ENCODE measurements at regions not wholly inside any gene's neighbourhood (a gene's known extent, or its start where the extent isn't known, plus 50 kb on each side); places are given as distances from the start of the nearest gene placed in this dataset.

DNA sequence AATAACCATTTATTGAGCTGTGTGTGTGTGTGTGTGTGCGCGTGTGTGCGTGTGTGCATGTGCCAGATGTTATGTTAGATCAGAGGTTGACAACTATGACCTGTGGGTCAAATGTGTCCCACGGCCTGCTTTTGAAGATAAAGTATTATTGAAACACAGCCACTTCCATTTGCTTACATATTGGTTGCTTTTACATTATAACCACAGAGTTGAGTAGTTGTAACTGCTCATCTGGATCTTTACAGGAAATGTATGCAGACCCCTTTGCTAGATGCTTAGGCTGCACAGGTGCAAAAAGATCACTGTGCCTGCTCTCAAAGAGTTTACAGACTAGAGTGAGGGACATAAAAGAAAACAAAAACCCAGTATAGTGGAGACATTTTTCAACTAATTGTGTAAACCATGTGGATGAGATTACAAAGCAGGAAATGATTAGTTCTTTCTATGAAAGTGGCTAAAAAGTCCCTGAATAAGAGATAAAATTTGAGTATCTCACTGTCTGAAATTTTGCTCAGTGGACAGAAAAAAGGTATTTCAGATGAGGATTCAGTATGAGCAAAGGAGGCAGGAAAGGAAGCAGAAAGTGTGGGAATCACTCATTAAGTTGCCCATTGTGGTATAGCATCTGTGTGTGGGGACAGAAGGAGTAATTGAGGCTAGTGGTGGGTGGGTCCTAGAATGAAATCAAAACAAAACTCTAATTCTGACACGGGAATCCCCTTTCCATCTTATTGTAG lies 188.4 kb downstream of the PAH start:
- Histone ChIP-seq H3K4me3 (ENCODE audit: low read length in 2 of 2) (no peak overlapping the region), H3K4me1 (ENCODE audit: control insufficient read depth, insufficient read depth, low read length) (no peaks in the 10 kb centered on the region), H3K9ac (ENCODE audit: low read length in 2 of 2) (no peak overlapping the region), H3K36me3 (ENCODE audit: control insufficient read depth in 2 of 2, insufficient read depth in 2 of 2, low read length in 2 of 2) (no peaks in the 10 kb centered on the region), H3K27ac (ENCODE audit: low read length) (no peak overlapping the region), H3K27me3 (ENCODE audit: control insufficient read depth in 1 of 2, insufficient read depth in 2 of 2, low read length in 2 of 2) (no peaks in the 10 kb centered on the region), H3K9me3 (ENCODE audit: control insufficient read depth in 2 of 2, low read length in 2 of 2) (no peaks in the 10 kb centered on the region)

GRCh38 chr12:102726686-102727085 lies 190.4 kb downstream of the PAH start:
- H3K4me1 ChIP-seq (ENCODE audit: control insufficient read depth, insufficient read depth, low read length): no peaks in the 10 kb centered on the region
- no peak overlapping the region for H3K4me3 ChIP-seq (ENCODE audit: low read length in 2 of 2)
- no peak overlapping the region for H3K27ac ChIP-seq (ENCODE audit: low read length)
- no peaks in the 10 kb centered on the region for H3K36me3 ChIP-seq (ENCODE audit: control insufficient read depth in 2 of 2, insufficient read depth in 2 of 2, low read length in 2 of 2)
- H3K9me3 ChIP-seq (ENCODE audit: control insufficient read depth in 2 of 2, low read length in 2 of 2): no peaks in the 10 kb centered on the region
- no peaks in the 10 kb centered on the region for H3K27me3 ChIP-seq (ENCODE audit: control insufficient read depth in 1 of 2, insufficient read depth in 2 of 2, low read length in 2 of 2)
- H3K9ac ChIP-seq (ENCODE audit: low read length in 2 of 2): no peak overlapping the region

DNA sequence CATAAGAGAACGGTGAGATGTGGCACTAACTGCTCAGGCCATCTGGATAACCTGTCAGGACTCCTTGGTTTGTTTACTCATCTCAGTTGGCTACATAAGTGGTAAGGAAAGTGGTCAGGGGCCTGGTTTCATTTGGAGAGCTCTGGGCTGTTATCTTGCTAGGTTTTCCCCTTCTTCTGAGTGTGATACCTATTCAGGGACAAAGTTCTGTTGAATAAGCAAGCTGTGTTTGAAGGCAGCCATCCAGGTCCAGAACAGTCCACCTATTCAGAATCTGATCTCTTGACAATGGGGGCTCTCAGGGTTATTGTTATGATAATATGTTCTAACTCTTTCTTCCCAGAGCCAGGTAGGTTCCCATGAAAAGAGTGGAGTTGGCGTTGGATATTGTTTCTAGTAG lies 194.9 kb downstream of the PAH start:
- Histone ChIP-seq H3K27ac (ENCODE audit: low read length) (no peak overlapping the region), H3K9ac (ENCODE audit: low read length in 2 of 2) (no peak overlapping the region), H3K4me3 (ENCODE audit: low read length in 2 of 2) (no peak overlapping the region), H3K36me3 (ENCODE audit: control insufficient read depth in 2 of 2, insufficient read depth in 2 of 2, low read length in 2 of 2) (no peaks in the 10 kb centered on the region), H3K4me1 (ENCODE audit: control insufficient read depth, insufficient read depth, low read length) (no peaks in the 10 kb centered on the region), H3K9me3 (ENCODE audit: control insufficient read depth in 2 of 2, low read length in 2 of 2) (no peaks in the 10 kb centered on the region), H3K27me3 (ENCODE audit: control insufficient read depth in 1 of 2, insufficient read depth in 2 of 2, low read length in 2 of 2) (no peaks in the 10 kb centered on the region)

- Histone ChIP-seq H3K36me3 (ENCODE audit: control insufficient read depth in 2 of 2, insufficient read depth in 2 of 2, low read length in 2 of 2) (no peaks in the 10 kb centered on the region), H3K9me3 (ENCODE audit: control insufficient read depth in 2 of 2, low read length in 2 of 2) (no peaks in the 10 kb centered on the region), H3K27me3 (ENCODE audit: control insufficient read depth in 1 of 2, insufficient read depth in 2 of 2, low read length in 2 of 2) (no peaks in the 10 kb centered on the region), H3K9ac (ENCODE audit: low read length in 2 of 2) (no peak overlapping the region), H3K27ac (ENCODE audit: low read length) (no peak overlapping the region), H3K4me3 (ENCODE audit: low read length in 2 of 2) (no peak overlapping the region), H3K4me1 (ENCODE audit: control insufficient read depth, insufficient read depth, low read length) (no peaks in the 10 kb centered on the region)
These were observed 208.9 kb downstream of the PAH start for GRCh38 chr12:102708108-102708507.

GRCh38 chr12:102702447-102703114 lies 214.5 kb downstream of the PAH start:
- no peaks in the 10 kb centered on the region for H3K27me3 ChIP-seq (ENCODE audit: control insufficient read depth in 1 of 2, insufficient read depth in 2 of 2, low read length in 2 of 2)
- no peaks in the 10 kb centered on the region for H3K4me1 ChIP-seq (ENCODE audit: control insufficient read depth, insufficient read depth, low read length)
- no peak overlapping the region for H3K9ac ChIP-seq (ENCODE audit: low read length in 2 of 2)
- no peak overlapping the region for H3K4me3 ChIP-seq (ENCODE audit: low read length in 2 of 2)
- no peak overlapping the region for H3K27ac ChIP-seq (ENCODE audit: low read length)
- H3K36me3 ChIP-seq (ENCODE audit: control insufficient read depth in 2 of 2, insufficient read depth in 2 of 2, low read length in 2 of 2): no peaks in the 10 kb centered on the region
- no peaks in the 10 kb centered on the region for H3K9me3 ChIP-seq (ENCODE audit: control insufficient read depth in 2 of 2, low read length in 2 of 2)

- no peak overlapping the region for H3K9ac ChIP-seq (ENCODE audit: low read length in 2 of 2)
- H3K27me3 ChIP-seq (ENCODE audit: control insufficient read depth in 1 of 2, insufficient read depth in 2 of 2, low read length in 2 of 2): no peaks in the 10 kb centered on the region
- no peak overlapping the region for H3K27ac ChIP-seq (ENCODE audit: low read length)
- no peaks in the 10 kb centered on the region for H3K36me3 ChIP-seq (ENCODE audit: control insufficient read depth in 2 of 2, insufficient read depth in 2 of 2, low read length in 2 of 2)
- no peak overlapping the region for H3K4me3 ChIP-seq (ENCODE audit: low read length in 2 of 2)
- H3K9me3 ChIP-seq (ENCODE audit: control insufficient read depth in 2 of 2, low read length in 2 of 2): no peaks in the 10 kb centered on the region
- no peaks in the 10 kb centered on the region for H3K4me1 ChIP-seq (ENCODE audit: control insufficient read depth, insufficient read depth, low read length)
These were observed 215.7 kb upstream of the IGF1 start for GRCh38 chr12:102696045-102696444.

DNA sequence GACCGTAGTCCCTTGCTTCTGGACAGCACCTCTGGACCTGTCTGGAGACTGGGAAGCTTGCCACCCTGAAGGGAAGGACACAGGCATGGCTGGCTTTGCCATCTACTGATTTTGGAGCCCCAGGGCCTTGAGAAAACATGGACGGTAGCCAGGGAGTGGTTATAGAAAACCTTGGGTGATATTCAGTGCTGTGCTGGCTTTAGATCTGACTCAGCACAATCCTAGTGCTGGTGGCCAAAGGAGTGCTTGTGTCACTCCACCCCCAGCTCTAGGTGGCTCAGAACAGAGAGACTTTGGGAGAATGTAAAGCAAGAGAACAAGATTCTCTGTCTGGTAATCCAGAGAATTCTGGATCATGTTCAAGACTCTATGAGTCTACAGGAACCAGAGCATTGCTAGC lies 214.5 kb upstream of the IGF1 start:
- Histone ChIP-seq H3K4me1 (ENCODE audit: control insufficient read depth, insufficient read depth, low read length) (no peaks in the 10 kb centered on the region), H3K9me3 (ENCODE audit: control insufficient read depth in 2 of 2, low read length in 2 of 2) (no peaks in the 10 kb centered on the region), H3K36me3 (ENCODE audit: control insufficient read depth in 2 of 2, insufficient read depth in 2 of 2, low read length in 2 of 2) (no peaks in the 10 kb centered on the region), H3K9ac (ENCODE audit: low read length in 2 of 2) (no peak overlapping the region), H3K27ac (ENCODE audit: low read length) (no peak overlapping the region), H3K27me3 (ENCODE audit: control insufficient read depth in 1 of 2, insufficient read depth in 2 of 2, low read length in 2 of 2) (no peaks in the 10 kb centered on the region), H3K4me3 (ENCODE audit: low read length in 2 of 2) (no peak overlapping the region)

DNA sequence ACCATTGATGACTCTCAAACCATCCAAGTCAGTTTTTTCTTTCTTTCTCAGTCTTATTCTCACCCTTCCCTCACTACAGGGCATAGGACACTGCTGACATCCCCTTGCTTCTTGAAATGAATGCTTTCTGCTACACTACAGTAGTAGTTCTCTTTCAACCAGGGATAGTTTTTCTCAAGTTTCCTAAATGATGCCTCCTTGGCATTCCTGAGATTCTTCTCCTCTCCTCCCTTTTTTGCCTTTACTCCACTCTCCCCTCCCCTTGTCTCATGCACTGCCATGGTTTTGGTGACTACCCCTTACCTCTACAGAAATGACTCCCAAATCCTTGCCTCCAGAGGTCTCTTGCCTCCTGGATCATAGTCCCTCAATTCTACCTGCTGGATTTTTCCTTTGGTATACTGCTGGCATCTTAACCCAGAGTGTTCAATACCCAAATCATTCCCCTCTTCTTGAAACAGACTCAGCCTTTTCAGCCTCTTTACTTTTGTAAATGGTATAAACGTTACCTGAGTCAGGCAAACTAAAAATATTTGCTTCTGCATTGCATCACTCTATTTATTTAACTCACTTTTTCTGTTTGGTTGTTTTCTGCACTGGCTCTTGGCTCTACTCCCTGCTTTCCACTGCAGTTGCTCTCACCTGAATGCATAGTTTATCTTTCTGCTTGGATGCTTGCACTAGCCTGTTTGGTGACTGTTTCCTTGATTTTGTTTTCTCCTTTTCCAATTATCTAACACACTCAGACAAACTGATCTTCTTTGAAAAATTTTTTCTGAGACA lies 211.6 kb upstream of the IGF1 start:
- Histone ChIP-seq H3K4me3 (ENCODE audit: low read length in 2 of 2) (no peak overlapping the region), H3K9ac (ENCODE audit: low read length in 2 of 2) (no peak overlapping the region), H3K27ac (ENCODE audit: low read length) (no peak overlapping the region), H3K9me3 (ENCODE audit: control insufficient read depth in 2 of 2, low read length in 2 of 2) (no peaks in the 10 kb centered on the region), H3K27me3 (ENCODE audit: control insufficient read depth in 1 of 2, insufficient read depth in 2 of 2, low read length in 2 of 2) (no peaks in the 10 kb centered on the region), H3K4me1 (ENCODE audit: control insufficient read depth, insufficient read depth, low read length) (no peaks in the 10 kb centered on the region), H3K36me3 (ENCODE audit: control insufficient read depth in 2 of 2, insufficient read depth in 2 of 2, low read length in 2 of 2) (no peaks in the 10 kb centered on the region)

GRCh38 chr12:102690253-102690652 lies 209.9 kb upstream of the IGF1 start:
- no peaks in the 10 kb centered on the region for H3K4me1 ChIP-seq (ENCODE audit: control insufficient read depth, insufficient read depth, low read length)
- no peaks in the 10 kb centered on the region for H3K27me3 ChIP-seq (ENCODE audit: control insufficient read depth in 1 of 2, insufficient read depth in 2 of 2, low read length in 2 of 2)
- H3K27ac ChIP-seq (ENCODE audit: low read length): no peak overlapping the region
- H3K9me3 ChIP-seq (ENCODE audit: control insufficient read depth in 2 of 2, low read length in 2 of 2): no peaks in the 10 kb centered on the region
- H3K36me3 ChIP-seq (ENCODE audit: control insufficient read depth in 2 of 2, insufficient read depth in 2 of 2, low read length in 2 of 2): no peaks in the 10 kb centered on the region
- no peak overlapping the region for H3K9ac ChIP-seq (ENCODE audit: low read length in 2 of 2)
- no peak overlapping the region for H3K4me3 ChIP-seq (ENCODE audit: low read length in 2 of 2)

GRCh38 chr12:102689701-102690100 lies 209.3 kb upstream of the IGF1 start:
- H3K27ac ChIP-seq (ENCODE audit: low read length): no peak overlapping the region
- H3K36me3 ChIP-seq (ENCODE audit: control insufficient read depth in 2 of 2, insufficient read depth in 2 of 2, low read length in 2 of 2): no peaks in the 10 kb centered on the region

GRCh38 chr12:102687523-102687922 lies 207.2 kb upstream of the IGF1 start:
- Histone ChIP-seq H3K4me3 (ENCODE audit: low read length in 2 of 2) (no peak overlapping the region), H3K27me3 (ENCODE audit: control insufficient read depth in 1 of 2, insufficient read depth in 2 of 2, low read length in 2 of 2) (no peaks in the 10 kb centered on the region), H3K9ac (ENCODE audit: low read length in 2 of 2) (no peak overlapping the region), H3K9me3 (ENCODE audit: control insufficient read depth in 2 of 2, low read length in 2 of 2) (no peaks in the 10 kb centered on the region), H3K27ac (ENCODE audit: low read length) (no peak overlapping the region), H3K4me1 (ENCODE audit: control insufficient read depth, insufficient read depth, low read length) (no peaks in the 10 kb centered on the region), H3K36me3 (ENCODE audit: control insufficient read depth in 2 of 2, insufficient read depth in 2 of 2, low read length in 2 of 2) (no peaks in the 10 kb centered on the region)

More at GRCh38 chr12:102689701-102690100, 209.3 kb upstream of the IGF1 start:
- Histone ChIP-seq H3K4me3 (ENCODE audit: low read length in 2 of 2) (no peak overlapping the region), H3K27me3 (ENCODE audit: control insufficient read depth in 1 of 2, insufficient read depth in 2 of 2, low read length in 2 of 2) (no peaks in the 10 kb centered on the region), H3K4me1 (ENCODE audit: control insufficient read depth, insufficient read depth, low read length) (no peaks in the 10 kb centered on the region), H3K9ac (ENCODE audit: low read length in 2 of 2) (no peak overlapping the region), H3K9me3 (ENCODE audit: control insufficient read depth in 2 of 2, low read length in 2 of 2) (no peaks in the 10 kb centered on the region)

Measured in stomach smooth muscle (tissue), 2 donors.